Mesenchymal stem cell (in vitro differentiated cells and primary cell): ENCODE measurements at regions not wholly inside any gene's neighbourhood (a gene's known extent, or its start where the extent isn't known, plus 50 kb on each side); places are given as distances from the start of the nearest gene placed in this dataset.

Source experiments
- DNase-seq: peaks from one replicate; pipeline ENCODE4 v3.0.0-alpha.2; 2013
- H2AFZ ChIP-seq: one replicate; pipeline ENCODE4 v1.6.1; 2013; ENCODE audit warnings: low read depth, mild to moderate bottlenecking, control low read depth, inconsistent platforms, low read length, moderate library complexity
- H2AK5ac ChIP-seq: 2 replicates; pipeline ENCODE4 v1.6.1; 2013; ENCODE audit warnings: low read length, moderate library complexity, mild to moderate bottlenecking, inconsistent platforms; ENCODE audit not compliant: severe bottlenecking
- H2BK120ac ChIP-seq: one replicate; pipeline ENCODE4 v1.6.1; 2013; ENCODE audit warnings: low read depth, mild to moderate bottlenecking, inconsistent platforms, low read length, moderate library complexity
- H2BK12ac ChIP-seq, 2 experiments: one replicate each; pipeline ENCODE4 v1.6.1; 2013; ENCODE audit warnings: inconsistent platforms in 2 of 2, low read length in 2 of 2, mild to moderate bottlenecking in 2 of 2, moderate library complexity in 2 of 2, control low read depth in 1 of 2
- H2BK15ac ChIP-seq: one replicate; pipeline ENCODE4 v1.6.1; 2013; ENCODE audit warnings: mild to moderate bottlenecking, low read depth, inconsistent platforms; ENCODE audit not compliant: poor library complexity, severe bottlenecking
- H2BK5ac ChIP-seq: 2 replicates; pipeline ENCODE4 v1.6.1; 2013; ENCODE audit warnings: low read depth, mild to moderate bottlenecking, low read length, control low read depth, inconsistent platforms; ENCODE audit not compliant: poor library complexity, severe bottlenecking
- H3K14ac ChIP-seq, 2 experiments: one replicate each; pipeline ENCODE4 v1.6.1; 2013; ENCODE audit warnings: inconsistent platforms in 2 of 2, low read length in 2 of 2, control low read depth in 1 of 2, mild to moderate bottlenecking in 1 of 2, moderate library complexity in 1 of 2
- H3K18ac ChIP-seq, 2 experiments: one replicate each; pipeline ENCODE4 v1.6.1; 2013; ENCODE audit warnings: inconsistent platforms in 2 of 2, low read length in 2 of 2, control low read depth in 1 of 2, low read depth in 1 of 2, mild to moderate bottlenecking in 1 of 2
- H3K23ac ChIP-seq, 2 experiments: one replicate each; pipeline ENCODE4 v1.6.1; 2013; ENCODE audit warnings: inconsistent platforms in 2 of 2, low read length in 2 of 2, mild to moderate bottlenecking in 2 of 2, moderate library complexity in 2 of 2, control low read depth in 1 of 2
- H3K27ac ChIP-seq: 2 replicates; pipeline ENCODE4 v1.5.1; 2013; ENCODE audit warnings: mild to moderate bottlenecking, moderate library complexity, low read length, control low read depth, inconsistent platforms; ENCODE audit not compliant: poor library complexity, severe bottlenecking
- H3K27me3 ChIP-seq, 2 experiments: 2 replicates each; pipeline versions ENCODE4 v1.6.1 to v1.7.0; 2013; ENCODE audit warnings: low read length in 2 of 2, mild to moderate bottlenecking in 2 of 2, moderate library complexity in 2 of 2, control low read depth in 1 of 2, inconsistent platforms in 1 of 2; ENCODE audit not compliant: control insufficient read depth in 1 of 2, insufficient read depth in 1 of 2
- H3K36me3 ChIP-seq, 2 experiments: 2 replicates each; pipeline versions ENCODE4 v1.6.1 to v1.7.0; 2013; ENCODE audit warnings: low read length in 2 of 2, control low read depth in 1 of 2, inconsistent platforms in 1 of 2, low read depth in 1 of 2, mild to moderate bottlenecking in 1 of 2; ENCODE audit not compliant: insufficient read depth in 2 of 2, control insufficient read depth in 1 of 2
- H3K4ac ChIP-seq, 2 experiments: one replicate each; pipeline ENCODE4 v1.6.1; 2013; ENCODE audit warnings: inconsistent platforms in 2 of 2, low read length in 2 of 2, mild to moderate bottlenecking in 2 of 2, moderate library complexity in 2 of 2, control low read depth in 1 of 2, low read depth in 1 of 2
- H3K4me1 ChIP-seq: 2 replicates; pipeline ENCODE4 v1.6.1; 2013; ENCODE audit warnings: low read depth, low read length, control low read depth; ENCODE audit not compliant: control insufficient read depth, insufficient read depth
- H3K4me2 ChIP-seq: 2 replicates; pipeline ENCODE4 v1.6.1; 2013; ENCODE audit warnings: low read length, mild to moderate bottlenecking, inconsistent platforms; ENCODE audit not compliant: poor library complexity, severe bottlenecking
- H3K4me3 ChIP-seq, 2 experiments: 2 replicates each; pipeline versions ENCODE4 v1.5.1 to v1.7.0; 2013; ENCODE audit warnings: low read length in 2 of 2, mild to moderate bottlenecking in 2 of 2, control low read depth in 1 of 2, low read depth in 1 of 2; ENCODE audit not compliant: insufficient read depth in 1 of 2
- H3K79me1 ChIP-seq: replicated peaks from 2 replicates; pipeline ENCODE4 v1.6.1; 2013; ENCODE audit warnings: mild to moderate bottlenecking, control low read depth, low read length, inconsistent platforms; ENCODE audit not compliant: poor library complexity, severe bottlenecking
- H3K9ac ChIP-seq: 2 replicates; pipeline ENCODE4 v1.7.0; 2013; ENCODE audit warnings: mild to moderate bottlenecking, low read length, moderate library complexity
- H3K9me3 ChIP-seq: 2 replicates; pipeline ENCODE4 v1.7.0; 2013; ENCODE audit warnings: mild to moderate bottlenecking, low read length; ENCODE audit not compliant: control insufficient read depth
- H4K8ac ChIP-seq: one replicate; pipeline ENCODE4 v1.6.1; 2013; ENCODE audit warnings: inconsistent platforms, mild to moderate bottlenecking, low read length, moderate library complexity
- H4K91ac ChIP-seq: one replicate; pipeline ENCODE4 v1.6.1; 2013; ENCODE audit warnings: mild to moderate bottlenecking, low read length, inconsistent platforms
- WGBS: methylation state at CpG from one replicate; pipeline ENCODE4 v1.1.7; 2013; ENCODE audit warnings: mixed read lengths; 5-methylcytosine and 5-hydroxymethylcytosine counted together

DNA sequence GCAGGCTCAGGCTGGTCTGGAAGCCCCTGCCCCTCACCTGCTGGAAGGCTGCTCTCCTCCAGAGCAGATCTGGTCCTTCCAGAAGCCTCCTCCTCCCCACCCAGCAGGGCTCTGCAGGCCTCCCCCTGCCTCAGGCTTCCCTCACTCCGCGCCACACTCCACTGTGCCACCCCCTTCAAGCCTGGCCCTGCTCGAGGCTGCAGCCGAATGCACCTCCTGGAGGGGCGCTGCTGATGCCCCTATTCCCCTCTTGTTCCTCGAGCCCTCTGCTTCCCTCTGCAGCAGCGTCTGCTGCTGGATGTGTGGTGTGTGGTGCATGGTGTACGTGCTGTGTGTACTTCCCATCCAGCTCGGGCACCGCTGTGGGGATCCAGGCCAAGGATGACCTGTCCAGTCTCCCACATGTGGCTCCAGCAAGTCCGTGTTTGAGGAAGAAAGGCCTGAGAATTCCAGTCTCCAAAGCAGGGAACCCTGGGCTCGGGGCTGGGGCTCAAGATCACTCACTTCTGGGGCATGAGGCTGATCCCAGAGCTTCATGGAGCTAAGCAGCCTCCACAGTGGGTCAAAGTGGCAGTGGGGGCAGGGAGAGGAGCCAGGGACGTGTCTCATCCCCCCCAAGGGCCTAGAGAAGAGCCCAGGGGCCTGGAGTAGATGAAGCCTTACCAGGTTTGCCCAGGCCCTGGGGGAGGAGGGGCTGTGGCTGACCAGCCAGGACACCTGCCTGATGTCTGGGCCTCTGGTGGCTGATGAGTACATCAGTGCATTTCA lies 136.0 kb upstream of the C14orf180 start:
- WGBS = 49% methylated on average over 13 of the region's 13 CpGs
- no peak overlapping the region for H3K18ac ChIP-seq
- no peaks in the 10 kb centered on the region for H3K79me1 ChIP-seq
- no peak overlapping the region for H4K8ac ChIP-seq
- H3K9me3 ChIP-seq = peaks cover 16% of the 10 kb centered on the region
- H3K4me1 ChIP-seq = no peaks in the 10 kb centered on the region
- peak overlapping the region; percentile 56 for H4K91ac ChIP-seq
- no peak overlapping the region for H2AFZ ChIP-seq
- H3K4me3 ChIP-seq = peak overlapping the region in 1 of 2 experiments; percentile 14
- no peak overlapping the region for H2BK120ac ChIP-seq
- H3K9ac ChIP-seq = no peak overlapping the region
- no peak overlapping the region for H2BK12ac ChIP-seq
- no peak overlapping the region for H3K4ac ChIP-seq
- no peak overlapping the region for H2BK15ac ChIP-seq
- H3K36me3 ChIP-seq = no peaks in the 10 kb centered on the region
- no peak overlapping the region for H2BK5ac ChIP-seq
- peaks cover 0 to 8% of the 10 kb centered on the region in 2 experiments for H3K27me3 ChIP-seq
- no peak overlapping the region for H3K14ac ChIP-seq
- no peak overlapping the region for H3K4me2 ChIP-seq
- no peak overlapping the region for H3K27ac ChIP-seq
- H3K23ac ChIP-seq = no peak overlapping the region
- DNase-seq = no peak
- no peak overlapping the region for H2AK5ac ChIP-seq

DNA sequence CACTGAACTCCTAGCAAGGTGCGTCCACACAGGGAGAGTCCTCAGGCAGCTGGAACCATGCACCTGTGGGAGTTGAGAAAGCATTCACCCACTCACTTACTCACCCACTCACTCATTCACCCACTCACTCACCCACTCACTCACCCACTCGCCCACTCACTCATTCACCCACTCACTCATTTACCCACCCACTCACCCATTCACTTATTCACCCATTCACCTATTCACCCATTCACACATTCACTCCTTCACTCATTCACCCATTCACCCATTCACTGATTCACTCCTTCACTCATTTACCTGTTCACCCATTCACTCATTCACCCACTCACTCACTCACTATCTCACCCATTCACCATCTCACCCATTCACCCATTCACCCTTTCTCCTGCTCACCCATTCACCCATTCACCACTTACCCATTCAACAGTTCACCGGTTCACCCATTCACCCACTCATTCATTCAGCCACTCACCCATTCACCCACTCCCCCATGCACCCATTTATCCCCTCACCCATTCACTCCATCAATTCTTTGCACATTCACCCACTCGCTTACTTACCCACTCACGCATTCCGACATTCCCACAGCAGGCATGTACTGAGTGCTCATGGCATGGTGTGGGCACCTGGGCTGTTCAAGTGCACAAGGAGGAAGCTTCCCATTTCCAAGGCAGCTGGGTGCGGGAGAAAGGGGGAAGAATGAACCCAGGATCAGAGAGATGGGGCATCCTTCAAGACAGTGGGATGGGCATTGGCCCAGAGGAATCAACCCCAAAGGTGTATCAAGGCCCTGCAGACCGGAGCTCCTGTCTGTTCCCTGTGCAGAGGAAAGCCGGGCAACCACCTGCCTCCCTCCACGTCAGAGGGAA lies 135.2 kb upstream of the C14orf180 start:
- no peak overlapping the region for H3K9ac ChIP-seq
- 83% methylated on average over 8 of the region's 10 CpGs for WGBS

DNA sequence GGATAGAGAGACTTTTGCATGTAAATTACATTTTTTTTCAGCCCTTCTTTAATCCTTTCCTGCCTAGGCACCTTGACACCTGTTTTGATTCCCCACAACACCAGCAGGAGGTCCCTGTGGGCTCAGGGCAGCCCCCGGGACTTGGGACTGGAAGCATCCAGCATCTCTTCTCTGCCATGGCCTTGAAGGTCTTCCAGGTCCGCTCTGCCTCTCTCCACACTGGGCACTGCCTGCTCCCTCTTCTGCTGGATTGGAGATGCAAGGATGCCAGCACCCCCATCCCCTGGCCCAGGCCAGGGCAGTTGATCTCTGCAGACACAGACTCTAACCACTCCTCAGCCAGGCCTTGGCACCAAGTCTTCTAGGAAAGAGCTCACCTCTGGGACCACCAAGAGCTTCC lies 134.5 kb upstream of the C14orf180 start:
- Histone ChIP-seq H3K9me3 (peaks cover 24% of the 10 kb centered on the region), H2BK15ac (no peak overlapping the region), H2AK5ac (no peak overlapping the region), H3K4me3 (peak overlapping the region in 1 of 2 experiments; percentile 14), H2BK5ac (no peak overlapping the region), H3K9ac (no peak overlapping the region), H3K4ac (no peak overlapping the region), H2BK12ac (no peak overlapping the region), H4K8ac (no peak overlapping the region), H3K27ac (no peak overlapping the region), H3K23ac (no peak overlapping the region), H3K27me3 (peaks cover 0 to 8% of the 10 kb centered on the region in 2 experiments), H3K79me1 (no peaks in the 10 kb centered on the region), H4K91ac (no peak overlapping the region), H3K4me1 (no peaks in the 10 kb centered on the region), H3K14ac (no peak overlapping the region), H2AFZ (no peak overlapping the region), H3K4me2 (no peak overlapping the region), H3K36me3 (no peaks in the 10 kb centered on the region), H3K18ac (no peak overlapping the region), H2BK120ac (no peak overlapping the region)
- 78% methylated on average over 2 of the region's 2 CpGs for WGBS
- no peak for DNase-seq

More for the DNA sequence above, 135.2 kb upstream of the C14orf180 start:
- H3K14ac ChIP-seq = no peak overlapping the region
- no peaks in the 10 kb centered on the region for H3K4me1 ChIP-seq
- no peak overlapping the region for H2AFZ ChIP-seq
- peaks cover 22% of the 10 kb centered on the region for H3K9me3 ChIP-seq
- H3K4me2 ChIP-seq = no peak overlapping the region
- H4K91ac ChIP-seq = no peak overlapping the region
- no peak overlapping the region for H2BK12ac ChIP-seq
- no peak overlapping the region for H3K4ac ChIP-seq
- H3K27ac ChIP-seq = no peak overlapping the region
- H3K27me3 ChIP-seq = peaks cover 0 to 8% of the 10 kb centered on the region in 2 experiments
- H3K23ac ChIP-seq = no peak overlapping the region
- no peak overlapping the region for H2BK120ac ChIP-seq
- H3K79me1 ChIP-seq = no peaks in the 10 kb centered on the region
- H3K18ac ChIP-seq = no peak overlapping the region
- no peak overlapping the region for H3K4me3 ChIP-seq
- no peak for DNase-seq
- no peak overlapping the region for H2BK15ac ChIP-seq
- no peak overlapping the region for H4K8ac ChIP-seq
- no peak overlapping the region for H2AK5ac ChIP-seq
- H2BK5ac ChIP-seq = no peak overlapping the region
- no peaks in the 10 kb centered on the region for H3K36me3 ChIP-seq

DNA sequence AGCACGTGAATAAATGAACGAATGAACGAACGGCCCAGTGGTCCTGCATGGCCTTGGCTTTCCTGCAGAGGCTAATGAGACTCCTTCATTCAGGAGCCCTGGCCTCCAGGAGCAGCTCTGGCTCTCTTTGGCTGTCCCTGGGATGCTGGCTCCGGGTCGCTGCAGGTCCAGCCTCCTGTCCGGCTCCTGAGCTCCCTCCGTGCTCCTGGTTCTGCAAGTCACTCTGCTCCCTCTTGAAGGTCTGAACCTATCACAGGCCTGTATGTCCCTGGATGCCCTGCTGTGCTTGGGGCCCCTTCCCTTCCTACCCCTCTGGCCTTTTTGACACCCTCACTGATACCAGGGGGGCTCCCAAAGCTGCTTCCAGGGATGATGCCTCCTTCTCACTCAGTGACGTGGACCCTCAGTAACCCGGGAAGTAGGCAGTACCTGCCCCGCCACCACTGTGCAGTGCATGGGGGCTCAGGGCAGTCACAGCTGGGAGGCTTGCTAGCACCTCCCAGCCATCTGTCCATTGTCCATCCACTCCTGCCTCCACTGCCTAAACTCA lies 133.7 kb upstream of the C14orf180 start:
- no peak overlapping the region for H4K8ac ChIP-seq
- no peak overlapping the region for H2BK5ac ChIP-seq
- no peak overlapping the region for H3K4ac ChIP-seq
- H3K79me1 ChIP-seq = no peaks in the 10 kb centered on the region
- no peaks in the 10 kb centered on the region for H3K4me1 ChIP-seq
- DNase-seq = no peak
- no peak overlapping the region for H2AK5ac ChIP-seq
- H3K9me3 ChIP-seq = peaks cover 24% of the 10 kb centered on the region
- no peak overlapping the region for H3K18ac ChIP-seq
- peaks cover 0 to 6% of the 10 kb centered on the region in 2 experiments for H3K27me3 ChIP-seq
- no peak overlapping the region for H2BK12ac ChIP-seq
- H2AFZ ChIP-seq = no peak overlapping the region
- H3K14ac ChIP-seq = no peak overlapping the region
- no peak overlapping the region for H3K4me2 ChIP-seq
- no peak overlapping the region for H2BK15ac ChIP-seq
- 78% methylated on average over 11 of the region's 11 CpGs for WGBS
- no peak overlapping the region for H3K4me3 ChIP-seq
- H2BK120ac ChIP-seq = no peak overlapping the region
- no peak overlapping the region for H3K27ac ChIP-seq
- no peak overlapping the region for H3K9ac ChIP-seq
- no peak overlapping the region for H4K91ac ChIP-seq
- no peak overlapping the region for H3K23ac ChIP-seq
- H3K36me3 ChIP-seq = no peaks in the 10 kb centered on the region
